Stimulated activated CD4-positive, alpha-beta T cell treated with anti-CD3 and anti-CD28 coated beads, Interleukin-12 subunit alpha, Interleukin-12 subunit beta, amount 100 ng/mL, for 48 hours (primary cell): ENCODE measurements at regions not wholly inside any gene's neighbourhood (a gene's known extent, or its start where the extent isn't known, plus 50 kb on each side); places are given as distances from the start of the nearest gene placed in this dataset.
A peak's percentile ranks its signal among the peaks of the same experiment; 100 is the strongest.
"Not testable (repeated sequence)": the region's sequence is repeated elsewhere in the genome, so short reads cannot be mapped to it uniquely, and the experiment has no call there.

ENCODE experiments used
- DNase-seq, 3 donors: peaks; one replicate each; pipeline ENCODE4 v3.0.0-alpha.2; 2020; ENCODE audit warnings: low read depth in 2 of 3, low spot score in 1 of 3

DNA sequence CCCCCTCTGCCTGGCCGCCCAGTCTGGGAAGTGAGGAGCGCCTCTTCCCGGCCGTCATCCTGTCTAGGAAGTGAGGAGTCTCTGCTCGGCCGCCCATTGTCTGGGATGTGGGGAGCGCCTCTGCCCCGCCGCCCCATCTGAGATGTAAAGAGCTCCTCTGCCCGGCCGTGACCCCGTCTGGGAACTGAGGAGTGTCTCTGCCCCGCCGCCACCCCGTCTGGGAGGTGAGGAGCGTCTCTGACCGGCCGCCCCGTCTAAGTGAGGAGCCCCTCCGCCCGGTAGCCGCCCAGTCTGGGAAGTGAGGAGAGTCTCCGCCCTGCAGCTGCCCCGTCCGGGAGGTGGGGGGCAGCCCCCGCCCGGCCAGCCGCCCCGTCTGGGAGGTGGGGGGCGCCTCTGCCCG lies 228.9 kb downstream of the RPIA start:
- not testable (repeated sequence) for DNase-seq

DNA sequence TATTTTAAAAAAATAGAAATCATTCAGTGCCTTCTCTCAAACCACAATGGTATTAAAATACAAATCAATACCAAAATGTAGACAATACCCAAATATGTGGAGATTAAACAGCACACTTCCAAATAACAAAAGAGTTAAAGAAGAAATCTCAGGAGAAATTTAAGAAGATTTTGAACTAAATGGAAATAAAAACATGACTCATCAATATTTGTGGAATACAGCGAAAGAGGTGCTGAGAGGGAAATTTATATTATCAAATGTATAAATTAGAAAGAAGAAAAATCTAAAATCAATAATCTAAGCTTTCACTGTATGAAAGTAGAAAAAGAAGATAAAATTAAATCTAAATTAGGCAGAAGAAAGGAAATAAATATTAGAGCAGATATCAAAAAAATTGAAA lies 233.1 kb downstream of the RPIA start:
- DNase-seq = no peak

DNA sequence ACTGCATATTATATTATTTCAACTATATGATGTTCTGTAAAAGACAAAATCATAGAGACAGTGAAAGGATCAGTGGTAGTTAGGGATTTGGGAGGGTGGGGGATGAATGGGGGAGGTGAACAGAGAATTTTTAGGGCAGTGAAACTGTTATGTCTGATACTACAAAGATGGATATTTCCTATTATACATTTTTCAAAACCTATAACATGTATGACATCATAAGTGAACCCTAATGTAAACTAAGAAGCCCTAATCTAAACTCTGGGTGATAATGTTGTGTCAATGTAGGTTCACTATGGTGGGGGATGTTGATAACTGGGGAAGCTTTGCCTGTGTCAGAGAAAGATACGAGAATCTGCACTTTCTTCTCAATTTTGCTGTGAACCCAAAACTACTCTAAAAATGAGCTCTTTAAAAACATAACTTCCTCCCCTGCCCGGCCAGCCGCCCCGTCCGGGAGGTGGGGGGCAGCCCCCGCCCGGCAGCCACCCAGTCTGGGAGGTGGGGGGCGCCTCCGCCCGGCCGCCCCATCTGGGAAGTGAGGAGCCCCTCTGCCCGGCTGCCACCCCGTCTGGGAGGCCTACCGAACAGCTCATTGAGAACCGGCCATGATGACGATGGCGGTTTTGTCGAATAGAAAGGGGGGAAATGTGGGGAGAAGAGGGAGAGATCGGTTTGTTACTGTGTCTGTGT lies 234.4 kb downstream of the RPIA start:
- DNase-seq = no peak

DNA sequence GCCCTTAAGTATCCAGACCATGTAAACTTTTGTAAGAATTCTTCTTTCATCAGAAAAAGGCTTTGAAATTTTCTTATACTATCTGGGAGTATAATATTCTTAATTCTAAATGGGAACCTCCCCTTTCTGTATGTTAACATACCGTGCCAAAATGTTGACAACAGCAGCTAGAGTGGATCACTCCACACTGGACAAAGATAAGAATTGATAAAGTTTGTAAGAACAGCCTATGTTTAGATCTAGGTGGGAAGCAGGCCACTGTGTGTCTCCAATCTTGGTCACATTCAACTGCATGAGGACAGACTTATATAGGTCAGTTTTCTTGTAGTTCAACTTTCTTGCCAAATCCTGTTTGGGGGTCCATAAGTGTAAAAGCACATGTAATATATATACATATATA lies 235.7 kb downstream of the RPIA start:
- DNase-seq = no peak

DNA sequence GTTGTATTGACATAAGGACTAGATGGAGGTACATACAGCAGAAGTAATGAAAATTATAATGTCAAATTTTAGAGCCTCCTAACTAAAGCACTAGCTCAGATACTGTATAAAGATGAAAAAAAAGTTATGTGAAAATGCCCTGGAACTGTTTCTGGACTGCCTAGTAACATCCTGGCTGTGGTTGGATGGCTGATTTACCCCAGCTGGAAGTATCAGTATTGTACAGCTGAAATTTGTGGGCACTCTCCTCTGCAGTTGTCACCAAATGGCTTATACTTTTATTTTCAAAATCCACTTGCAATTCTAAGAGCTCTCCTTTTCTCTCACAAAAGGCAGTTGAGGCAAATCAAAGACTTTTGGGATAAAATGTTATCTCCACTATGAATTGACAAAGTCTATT lies 239.2 kb downstream of the RPIA start:
- no peak for DNase-seq

DNA sequence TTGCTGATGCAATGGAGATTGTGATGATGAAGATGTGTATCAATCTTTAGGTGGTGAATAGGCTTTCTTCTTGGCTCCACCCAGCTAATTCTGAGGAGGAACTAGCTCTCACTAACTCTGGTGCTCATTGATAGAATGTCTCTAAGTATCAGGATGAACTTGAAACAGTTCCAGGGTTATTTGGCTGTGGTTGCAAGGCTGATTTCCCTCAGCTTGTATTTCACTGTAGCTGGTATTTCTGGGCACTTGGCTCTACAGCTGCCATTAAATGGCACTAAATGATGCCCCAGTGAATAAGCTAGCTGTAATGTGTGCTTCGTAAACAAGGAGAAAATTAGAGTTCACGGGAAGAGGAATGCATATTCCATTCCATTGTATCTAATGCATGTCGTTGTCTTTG lies 241.2 kb downstream of the RPIA start:
- no peak for DNase-seq

DNA sequence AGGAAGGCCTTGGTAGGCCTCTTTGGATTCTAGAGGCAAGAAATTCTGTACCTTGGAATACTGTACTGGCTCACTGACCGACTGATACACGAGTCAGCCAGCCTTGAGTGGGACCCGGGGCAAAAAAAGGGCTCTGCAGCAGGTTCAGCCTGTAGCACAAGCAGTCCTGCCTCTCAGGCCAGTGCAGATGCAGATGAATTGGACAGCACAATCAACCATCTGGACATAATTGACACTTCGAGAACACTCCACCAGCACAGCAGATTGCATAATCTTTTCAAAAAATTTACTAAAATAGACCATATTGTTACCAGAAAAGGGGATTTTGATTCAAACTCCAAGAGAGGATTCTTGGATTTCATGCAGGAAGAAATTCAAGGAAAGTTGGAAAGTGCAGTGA lies 241.6 kb downstream of the RPIA start:
- no peak for DNase-seq

DNA sequence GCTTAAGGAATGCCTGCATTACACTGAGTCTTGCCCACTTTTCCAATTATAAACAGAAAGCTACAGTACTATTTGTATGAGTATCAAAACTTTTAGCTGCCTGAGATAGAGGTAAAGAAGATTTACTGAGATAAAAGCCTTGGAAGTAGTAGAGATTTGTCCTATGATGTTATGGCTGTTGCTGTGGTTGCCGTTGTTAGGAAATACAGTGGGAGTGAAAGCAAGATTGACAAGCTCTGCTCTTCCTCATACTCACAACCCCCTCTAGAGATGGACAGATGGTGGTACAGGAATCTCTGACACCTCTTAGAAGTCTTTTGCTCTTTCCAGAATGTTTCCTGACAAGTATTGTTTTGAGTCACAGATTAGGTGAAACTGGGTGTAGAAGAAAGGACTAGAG lies 242.5 kb downstream of the RPIA start:
- DNase-seq = no peak

DNA sequence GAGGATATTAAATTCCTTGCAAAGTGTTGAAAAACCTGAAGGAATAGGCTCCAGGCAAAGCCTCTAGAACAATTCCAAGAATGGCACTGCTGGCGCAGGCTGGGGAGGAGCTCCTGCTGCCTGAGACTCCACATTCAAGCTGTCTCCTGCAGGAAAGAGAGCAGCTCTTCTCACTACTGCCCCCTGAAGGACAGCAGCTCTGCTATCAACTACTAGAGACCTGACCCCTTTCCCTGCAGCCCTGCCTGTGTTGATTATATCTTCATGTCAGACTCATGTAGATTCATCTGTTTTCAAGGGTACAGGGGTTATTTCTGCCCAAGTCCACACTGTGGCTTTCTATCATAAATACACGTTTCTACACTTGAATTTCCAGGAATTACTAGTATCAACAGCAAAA lies 249.7 kb downstream of the RPIA start:
- peak in 1 of 3 donors; percentile 3 for DNase-seq

DNA sequence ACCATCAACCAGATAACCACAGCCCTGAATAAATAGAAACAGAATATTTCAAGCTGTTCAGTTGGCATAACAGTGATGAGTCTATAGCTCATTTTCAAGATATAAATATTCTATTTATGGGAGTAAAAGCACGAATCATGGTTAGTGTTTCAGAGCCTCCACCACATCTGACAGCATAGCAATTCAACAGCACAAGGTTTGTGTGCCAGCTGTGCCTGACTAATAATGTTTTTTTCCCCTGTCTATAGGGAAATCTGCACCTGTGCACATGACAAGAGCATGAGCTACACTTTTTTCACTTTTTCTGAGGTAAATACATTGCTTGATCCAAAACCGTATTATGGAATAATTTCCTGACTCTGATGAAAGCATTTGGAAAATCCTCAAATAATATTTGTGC lies 251.3 kb downstream of the RPIA start:
- DNase-seq = no peak

DNA sequence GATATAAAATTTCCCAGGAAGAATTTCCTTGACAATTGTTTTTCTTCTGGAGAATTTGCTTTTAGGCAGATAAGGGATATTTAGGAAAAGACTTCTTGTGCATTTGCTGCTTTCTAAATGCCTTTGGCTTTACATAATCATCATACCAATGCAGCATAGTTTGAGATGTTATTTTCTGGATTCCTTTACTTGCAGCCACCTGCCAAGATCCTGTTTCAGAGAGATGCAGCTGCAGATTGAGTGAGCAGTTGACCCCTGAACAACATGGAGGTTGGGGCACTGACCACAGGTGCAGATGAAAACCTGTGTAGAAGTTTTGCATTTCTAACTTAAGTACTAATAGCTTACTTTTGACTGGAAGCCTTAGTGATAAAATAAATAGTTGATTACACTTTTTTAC lies 257.9 kb downstream of the RPIA start:
- DNase-seq = no peak

DNA sequence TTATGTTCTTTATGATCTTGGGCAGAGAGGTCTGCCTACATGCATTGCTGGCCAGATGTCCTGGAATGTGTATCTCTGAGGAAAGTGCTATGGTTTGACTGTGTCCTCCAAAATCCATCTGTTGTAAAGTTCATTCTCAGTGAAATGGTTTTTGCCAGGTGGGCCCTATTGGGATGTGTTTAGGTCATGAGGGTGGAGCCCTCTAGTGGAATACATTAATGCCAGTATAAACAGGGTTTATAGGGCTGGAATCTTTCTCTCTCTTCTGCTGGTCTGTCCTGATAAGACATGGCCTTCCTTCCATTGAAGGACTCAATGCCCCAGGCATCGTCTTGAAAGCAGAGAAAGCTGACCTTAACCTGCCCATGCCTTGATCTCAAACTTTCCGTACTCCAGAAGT lies 258.5 kb downstream of the RPIA start:
- DNase-seq = no peak

DNA sequence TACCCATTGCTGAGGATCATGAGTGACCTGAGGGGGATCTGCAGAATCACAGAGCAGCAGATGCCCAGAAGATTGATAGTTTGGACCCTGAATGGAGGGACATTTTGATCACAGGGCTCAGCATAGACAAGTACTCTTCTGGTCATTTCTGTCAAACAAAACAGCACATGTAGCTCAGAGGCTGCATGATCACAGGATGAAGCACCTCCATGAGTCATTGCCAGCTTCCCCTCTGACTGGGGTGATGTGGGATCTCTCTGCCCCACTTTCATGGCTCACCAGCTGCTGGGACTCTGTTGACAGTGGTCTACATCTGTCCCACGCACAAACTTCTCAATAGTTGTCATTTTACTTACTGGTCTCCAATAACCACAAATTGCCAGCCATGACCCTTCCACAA lies 264.1 kb downstream of the RPIA start:
- DNase-seq = no peak

DNA sequence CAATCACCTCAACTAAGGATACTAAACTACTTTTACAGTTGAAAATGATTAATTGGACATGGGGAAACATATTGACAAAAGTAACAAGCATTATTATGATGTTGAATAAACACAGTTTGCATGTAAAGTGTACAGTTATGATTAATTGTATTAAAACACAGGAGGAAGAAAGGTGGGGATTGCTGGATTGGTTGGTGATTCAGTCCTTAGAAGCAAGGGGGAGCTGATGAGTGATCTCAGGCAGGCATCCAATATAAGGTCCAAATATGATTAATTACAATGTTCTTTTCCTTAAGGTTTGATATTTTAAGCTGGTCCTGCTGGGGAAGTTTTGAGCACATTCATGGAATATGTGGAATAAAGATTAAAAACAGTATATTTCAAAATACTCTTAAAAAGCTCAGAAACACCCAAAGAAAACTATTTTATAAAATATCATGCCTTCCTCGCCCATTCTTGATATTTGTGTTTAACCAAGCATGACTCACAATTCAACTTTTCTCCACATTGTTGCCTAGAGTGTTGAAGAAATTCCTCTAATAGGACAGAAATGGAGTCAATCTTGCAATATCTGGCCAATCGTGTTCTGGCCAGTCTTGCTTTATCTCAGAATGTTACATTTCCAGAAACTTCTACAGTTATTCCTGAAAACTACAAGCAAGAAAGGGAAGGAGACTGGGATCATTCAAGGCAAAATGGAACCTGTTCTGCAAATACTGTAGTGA lies 268.2 kb downstream of the RPIA start:
- DNase-seq = no peak

DNA sequence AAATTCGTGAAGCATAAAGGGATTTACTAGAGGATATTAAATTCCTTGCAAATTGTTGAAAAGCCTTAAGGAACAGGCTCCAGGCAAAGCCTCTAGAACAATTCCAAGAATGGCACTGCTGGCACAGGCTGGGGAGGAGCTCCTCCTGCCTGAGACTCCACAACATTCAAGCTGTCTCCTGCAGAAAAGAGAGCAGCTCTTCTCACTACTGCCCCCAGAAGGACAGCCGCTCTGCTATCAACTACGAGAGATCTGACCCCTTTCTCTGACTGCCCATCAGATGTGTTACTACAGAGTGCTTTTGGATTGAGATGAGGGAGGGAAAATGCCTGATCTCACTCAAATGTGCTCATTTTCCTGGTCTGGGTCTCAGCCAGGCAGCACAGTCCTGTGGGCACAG lies 269.9 kb downstream of the RPIA start:
- DNase-seq = not testable (repeated sequence)

DNA sequence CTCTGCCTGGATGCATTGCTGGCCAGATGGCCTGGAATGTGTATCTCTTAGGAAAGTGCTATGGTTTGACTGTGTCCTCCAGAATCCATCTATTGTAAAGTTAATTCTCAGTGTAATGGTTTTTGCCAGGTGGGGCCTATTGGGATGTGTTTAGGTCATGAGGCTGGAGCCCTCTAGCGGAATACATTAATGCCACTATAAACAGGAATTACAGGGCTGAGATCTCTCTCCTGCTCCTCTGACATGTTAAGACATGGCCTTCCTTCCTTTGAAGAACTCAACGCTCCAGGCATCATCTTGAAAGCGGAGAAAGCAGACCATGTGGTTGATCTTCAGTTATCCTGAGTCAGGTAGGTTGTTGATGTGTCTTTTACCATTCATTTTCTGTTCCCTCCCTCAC lies 276.4 kb downstream of the RPIA start:
- no peak for DNase-seq

DNA sequence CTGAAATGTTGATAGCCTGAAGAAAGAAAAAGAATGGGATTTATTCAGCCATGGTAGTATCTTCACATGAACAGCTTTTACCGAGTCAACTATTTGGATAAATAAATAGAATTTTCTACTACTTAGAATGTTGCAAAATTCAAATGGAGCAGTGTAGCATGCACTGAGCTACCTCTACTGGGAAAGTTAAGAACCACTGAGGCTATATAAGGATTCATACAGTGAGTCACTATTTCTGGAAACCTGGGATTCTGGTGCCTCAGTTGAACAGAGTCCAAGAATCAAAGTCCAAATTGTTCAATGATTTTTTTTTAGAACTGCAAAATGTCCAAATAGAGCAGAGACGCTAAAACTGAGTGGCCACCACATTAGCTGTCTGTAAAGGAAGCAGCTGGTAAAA lies 286.5 kb downstream of the RPIA start:
- not testable (repeated sequence) for DNase-seq

DNA sequence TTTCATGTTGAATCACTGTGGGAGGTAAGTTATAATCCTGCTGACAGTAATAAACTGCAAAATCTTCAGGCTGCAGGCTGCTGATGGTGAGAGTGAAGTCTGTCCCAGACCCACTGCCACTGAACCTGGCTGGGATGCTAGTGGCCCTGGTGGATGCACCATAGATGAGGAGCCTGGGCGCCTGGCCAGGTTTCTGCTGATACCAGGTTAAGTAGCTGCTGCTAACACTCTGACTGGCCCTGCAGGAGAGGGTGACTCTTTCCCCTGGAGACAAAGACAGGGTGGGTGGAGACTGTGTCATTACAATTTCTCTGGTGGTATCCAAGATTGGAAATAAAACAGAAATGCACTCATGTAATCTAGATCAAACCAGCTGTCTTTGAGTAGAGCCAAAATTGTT lies 287.0 kb downstream of the RPIA start:
- DNase-seq = not testable (repeated sequence)

DNA sequence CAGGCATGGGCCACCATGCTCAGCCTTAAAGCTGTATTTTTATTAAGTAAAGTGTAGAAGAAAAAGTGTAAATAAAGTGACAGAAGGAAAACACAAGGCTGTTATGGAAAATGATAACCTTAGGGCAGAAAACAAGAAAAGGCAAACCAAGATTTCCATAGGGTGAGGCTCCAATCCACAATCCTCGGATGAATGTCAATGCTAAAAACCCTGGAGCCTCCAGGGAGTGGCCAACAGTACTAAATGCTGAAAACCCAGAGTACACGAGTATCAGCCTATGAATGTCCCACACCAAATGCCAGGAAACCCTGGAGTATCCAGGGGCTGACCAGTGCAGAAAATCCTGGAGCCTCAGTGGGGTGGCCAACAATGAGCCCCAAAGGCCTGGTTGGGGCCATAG lies 292.6 kb downstream of the RPIA start:
- DNase-seq = not testable (repeated sequence)

DNA sequence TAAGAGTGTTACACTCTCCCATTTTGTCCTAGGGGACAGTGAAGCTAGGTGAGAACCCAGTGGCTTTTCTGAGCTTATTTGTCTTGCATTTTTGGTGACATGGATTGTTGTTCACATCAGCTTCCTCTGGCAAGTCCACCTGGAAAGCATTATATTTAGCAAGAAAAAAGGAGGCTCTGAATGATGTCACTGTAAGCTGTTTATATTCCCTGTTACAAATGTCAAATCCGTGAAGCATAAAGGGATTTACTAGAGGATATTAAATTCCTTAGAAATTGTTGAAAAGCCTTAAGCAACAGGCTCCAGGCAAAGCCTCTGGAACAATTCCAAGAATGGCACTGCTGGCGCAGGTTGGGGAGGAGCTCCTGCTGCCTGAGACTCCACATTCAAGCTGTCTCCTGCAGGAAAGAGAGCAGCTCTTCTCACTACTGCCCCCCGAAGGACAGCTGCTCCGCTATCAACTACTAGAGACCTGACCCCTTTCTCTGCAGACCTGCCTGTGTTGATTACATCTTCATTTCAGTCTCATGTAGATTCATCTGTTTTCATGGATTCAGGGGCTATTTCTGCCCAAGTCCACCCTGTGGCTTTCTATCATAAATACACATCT lies 295.4 kb downstream of the RPIA start:
- not testable (repeated sequence) for DNase-seq

DNA sequence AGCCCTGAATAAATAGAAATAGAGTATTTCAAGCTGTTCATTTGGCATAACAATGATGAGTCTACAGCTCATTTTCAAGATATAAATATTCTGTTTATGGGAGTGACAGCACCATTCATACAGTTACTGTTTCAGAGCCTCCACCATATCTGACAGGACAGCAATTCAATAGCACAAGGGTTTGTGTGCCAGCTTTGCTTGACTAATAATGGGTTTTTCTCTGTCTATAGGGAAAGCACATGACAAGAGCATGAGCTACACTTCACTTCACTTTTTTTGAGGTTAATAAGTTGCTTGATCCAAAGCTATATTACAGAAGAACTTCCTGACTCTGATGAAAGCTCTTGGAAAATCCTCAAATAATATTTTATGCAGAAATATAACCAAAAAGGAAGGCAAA lies 297.1 kb downstream of the RPIA start:
- DNase-seq = not testable (repeated sequence)

DNA sequence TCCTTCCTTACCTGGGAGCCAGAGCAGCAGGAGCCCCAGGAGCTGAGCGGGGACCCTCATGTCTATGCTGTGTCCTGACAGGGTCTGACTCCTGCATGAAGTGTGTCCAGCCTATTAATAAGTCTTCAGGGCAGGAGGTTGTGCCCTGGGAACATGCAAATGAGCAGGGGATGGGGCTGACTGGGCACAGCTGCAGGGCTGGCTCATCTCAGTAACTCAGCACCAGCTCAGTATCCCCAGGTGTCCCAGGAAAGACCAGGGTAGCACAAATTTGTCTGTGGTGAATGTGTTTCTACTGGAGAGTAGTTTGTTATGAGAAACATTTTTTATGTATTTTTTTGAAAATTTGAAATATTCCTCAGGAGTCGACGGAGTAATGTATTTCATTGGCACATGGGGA lies 301.3 kb downstream of the RPIA start:
- not testable (repeated sequence) for DNase-seq

DNA sequence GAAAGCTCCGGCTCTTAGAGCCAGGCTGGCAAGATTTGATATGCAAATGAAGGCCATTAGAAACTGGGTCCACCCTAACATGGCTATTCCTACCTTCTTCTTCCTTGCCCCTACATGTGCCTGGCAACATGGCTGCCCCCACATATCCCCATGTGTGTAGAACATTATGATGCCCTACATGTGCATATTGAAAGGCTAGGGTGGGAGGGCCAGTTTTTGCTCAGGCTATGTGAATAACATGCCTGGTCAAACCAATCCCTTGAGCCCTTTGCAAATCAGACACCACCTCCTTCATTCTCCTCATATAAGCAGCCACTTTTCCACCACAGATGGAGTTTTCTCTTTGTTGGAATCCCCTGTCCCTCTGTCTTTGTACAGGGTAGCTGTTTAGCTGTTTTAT lies 303.4 kb downstream of the RPIA start:
- DNase-seq = not testable (repeated sequence)
